CD14-positive monocyte (primary cell): ENCODE measurements at regions not wholly inside any gene's neighbourhood (a gene's known extent, or its start where the extent isn't known, plus 50 kb on each side); places are given as distances from the start of the nearest gene placed in this dataset.

Experiments
- DNase-seq, 3 donors: peaks; one replicate each; pipeline ENCODE4 v3.0.0-alpha.2; 2011 to 2022
- H2AFZ ChIP-seq: 2 replicates; pipeline ENCODE4 v1.6.0; 2012; ENCODE audit warnings: mild to moderate bottlenecking, low read depth, low read length, inconsistent platforms; ENCODE audit not compliant: insufficient read depth, poor library complexity, severe bottlenecking
- H3K27ac ChIP-seq, 2 donors: 1 replicate in 1 of 2; 2 replicates in 1 of 2; pipeline ENCODE4 v1.5.1; 2012 to 2013; ENCODE audit warnings: low read length in 2 of 2, control low read depth in 1 of 2, inconsistent platforms in 1 of 2, low read depth in 1 of 2, mild to moderate bottlenecking in 1 of 2
- H3K27me3 ChIP-seq, 2 donors: one replicate each; pipeline versions ENCODE4 v1.6.0 to v1.6.1; 2011 to 2013; ENCODE audit warnings: low read length in 2 of 2; ENCODE audit not compliant: control insufficient read depth in 2 of 2, insufficient read depth in 2 of 2
- H3K36me3 ChIP-seq, 2 donors: replicated peaks in 1 of 2; 1 replicate in 1 of 2; 2 replicates in 1 of 2; pipeline versions ENCODE4 v1.5.1 to v1.6.1; 2012 to 2013; ENCODE audit warnings: low read length in 2 of 2, control low read depth in 1 of 2, inconsistent platforms in 1 of 2, mild to moderate bottlenecking in 1 of 2; ENCODE audit not compliant: insufficient read depth in 2 of 2, control insufficient read depth in 1 of 2
- H3K4me1 ChIP-seq, 2 donors: 1 replicate in 1 of 2; 2 replicates in 1 of 2; pipeline versions ENCODE4 v1.5.1 to v1.6.1; 2012 to 2013; ENCODE audit warnings: low read length in 2 of 2, control low read depth in 1 of 2, inconsistent platforms in 1 of 2, mild to moderate bottlenecking in 1 of 2, moderate library complexity in 1 of 2; ENCODE audit not compliant: insufficient read depth in 2 of 2, control insufficient read depth in 1 of 2
- H3K4me2 ChIP-seq: replicated peaks from 2 replicates; pipeline ENCODE3; 2012; ENCODE audit warnings: low read length, moderate library complexity, mild to moderate bottlenecking; ENCODE audit not compliant: poor library complexity, severe bottlenecking; ENCODE audit errors: extremely low read depth
- H3K4me3 ChIP-seq, 3 experiments: fragments of 200-600 bp in 1 of 3; sonication (generic) in 1 of 3; replicated peaks in 1 of 3; 1 replicate in 2 of 3; 2 replicates in 1 of 3; pipeline ENCODE4 v1.5.1; 2011 to 2013; ENCODE audit warnings: low read length in 3 of 3, mild to moderate bottlenecking in 3 of 3, control low read depth in 2 of 3, low read depth in 2 of 3, inconsistent platforms in 1 of 3, moderate library complexity in 1 of 3
- H3K79me2 ChIP-seq: 2 replicates; pipeline ENCODE4 v1.6.0; 2012; ENCODE audit warnings: mild to moderate bottlenecking, control low read depth, inconsistent platforms, low read length, moderate library complexity; ENCODE audit not compliant: insufficient read depth
- H3K9ac ChIP-seq: 2 replicates; pipeline ENCODE4 v1.6.0; 2017; ENCODE audit warnings: low read length, mild to moderate bottlenecking; ENCODE audit not compliant: insufficient read depth, poor library complexity, severe bottlenecking
- H3K9me3 ChIP-seq, 2 donors: replicated peaks in 1 of 2; 1 replicate in 1 of 2; 2 replicates in 1 of 2; pipeline versions ENCODE4 v1.5.1 to v1.6.1; 2012 to 2013; ENCODE audit warnings: low read length in 2 of 2, control low read depth in 1 of 2; ENCODE audit not compliant: control insufficient read depth in 1 of 2, insufficient read depth in 1 of 2
- H4K20me1 ChIP-seq: 2 replicates; pipeline ENCODE4 v1.6.0; 2012; ENCODE audit warnings: mild to moderate bottlenecking, low read length, control low read depth, moderate library complexity; ENCODE audit not compliant: insufficient read depth
- H3K27ac Mint-ChIP-seq, 7 donors: one replicate each; pipeline ENCODE4 v1.8.0; 2020; ENCODE audit warnings: mild to moderate bottlenecking in 7 of 7, mixed read lengths in 7 of 7, moderate library complexity in 6 of 7, inconsistent platforms in 2 of 7
- H3K27me3 Mint-ChIP-seq, 3 donors: one replicate each; pipeline ENCODE4 v1.8.0; 2021 to 2022; ENCODE audit warnings: low read depth in 3 of 3, mild to moderate bottlenecking in 3 of 3, mixed read lengths in 3 of 3, moderate library complexity in 3 of 3, inconsistent platforms in 1 of 3
- H3K36me3 Mint-ChIP-seq, 2 donors: one replicate each; pipeline ENCODE4 v1.8.0; 2020; ENCODE audit warnings: mixed read lengths in 2 of 2, inconsistent platforms in 1 of 2, mild to moderate bottlenecking in 1 of 2
- H3K4me1 Mint-ChIP-seq: one replicate; pipeline ENCODE4 v1.8.0; 2020; ENCODE audit warnings: mild to moderate bottlenecking, mixed read lengths
- H3K4me3 Mint-ChIP-seq, 2 donors: one replicate each; pipeline ENCODE4 v1.8.0; 2020; ENCODE audit warnings: mild to moderate bottlenecking in 2 of 2, mixed read lengths in 2 of 2, moderate library complexity in 1 of 2
- H3K9me3 Mint-ChIP-seq, 7 donors: one replicate each; pipeline ENCODE4 v1.8.0; 2020 to 2022; ENCODE audit warnings: mixed read lengths in 7 of 7, mild to moderate bottlenecking in 6 of 7, moderate library complexity in 6 of 7, inconsistent platforms in 2 of 7
- WGBS: methylation state at CpG from one replicate; pipeline ENCODE4 v1.1.5; 2013; ENCODE audit warnings: missing lambda C conversion rate; ENCODE audit not compliant: insufficient coverage; 5-methylcytosine and 5-hydroxymethylcytosine counted together
- intact Hi-C, 2 donors: fragments of 100-400 bp; cut with micrococcal nuclease; formaldehyde crosslinking; loops; one replicate each; pipeline versions ENCODE4 v1.15.0 to v1.15.1; 2023
- TF ChIP-seq, protein P1 (sequence below): fragments of 200-600 bp; IDR thresholded peaks from one replicate; pipeline ENCODE4 v1.8.0; 2022; ENCODE audit warnings: antibody characterized with exemption, mild to moderate bottlenecking

DNA sequence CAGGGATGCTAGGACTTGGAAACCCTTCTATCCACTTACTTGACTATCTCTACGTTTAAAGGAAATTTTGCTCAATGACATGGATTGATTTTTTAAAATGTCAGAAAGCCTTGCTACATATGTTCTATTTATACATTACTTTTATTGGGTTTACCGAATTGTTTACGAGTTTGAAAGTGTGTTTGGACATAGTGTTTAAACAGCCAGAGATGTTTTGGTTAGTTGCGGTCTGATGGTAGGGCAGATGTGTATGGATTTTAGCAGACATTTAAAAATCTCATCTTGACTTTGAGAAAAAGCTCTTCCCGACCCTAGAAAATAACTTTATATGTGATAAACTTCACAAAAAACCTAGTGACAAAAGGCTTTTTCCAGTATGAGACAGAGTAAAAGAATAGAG is 513.7 kb downstream of the PLA2G4A start:
- Histone ChIP-seq H3K36me3 (no peaks in the 10 kb centered on the region), H3K27me3 (no peaks in the 10 kb centered on the region), H3K4me3 (no peak overlapping the region), H3K4me2 (no peak overlapping the region), H3K27ac (no peak overlapping the region), H3K9me3 (peaks cover 0 to 5% of the 10 kb centered on the region in 2 donors), H4K20me1 (no peaks in the 10 kb centered on the region), H2AFZ (no peak overlapping the region), H3K9ac (no peak overlapping the region), H3K4me1 (no peaks in the 10 kb centered on the region), H3K79me2 (no peaks in the 10 kb centered on the region)
- TF ChIP-seq, protein P1, sequence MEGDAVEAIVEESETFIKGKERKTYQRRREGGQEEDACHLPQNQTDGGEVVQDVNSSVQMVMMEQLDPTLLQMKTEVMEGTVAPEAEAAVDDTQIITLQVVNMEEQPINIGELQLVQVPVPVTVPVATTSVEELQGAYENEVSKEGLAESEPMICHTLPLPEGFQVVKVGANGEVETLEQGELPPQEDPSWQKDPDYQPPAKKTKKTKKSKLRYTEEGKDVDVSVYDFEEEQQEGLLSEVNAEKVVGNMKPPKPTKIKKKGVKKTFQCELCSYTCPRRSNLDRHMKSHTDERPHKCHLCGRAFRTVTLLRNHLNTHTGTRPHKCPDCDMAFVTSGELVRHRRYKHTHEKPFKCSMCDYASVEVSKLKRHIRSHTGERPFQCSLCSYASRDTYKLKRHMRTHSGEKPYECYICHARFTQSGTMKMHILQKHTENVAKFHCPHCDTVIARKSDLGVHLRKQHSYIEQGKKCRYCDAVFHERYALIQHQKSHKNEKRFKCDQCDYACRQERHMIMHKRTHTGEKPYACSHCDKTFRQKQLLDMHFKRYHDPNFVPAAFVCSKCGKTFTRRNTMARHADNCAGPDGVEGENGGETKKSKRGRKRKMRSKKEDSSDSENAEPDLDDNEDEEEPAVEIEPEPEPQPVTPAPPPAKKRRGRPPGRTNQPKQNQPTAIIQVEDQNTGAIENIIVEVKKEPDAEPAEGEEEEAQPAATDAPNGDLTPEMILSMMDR, result no peak
- Mint-ChIP-seq H3K9me3 (peaks cover 0 to 6% (median 0%) of the 10 kb centered on the region in 7 donors), H3K27me3 (no peaks in the 10 kb centered on the region), H3K36me3 (no peaks in the 10 kb centered on the region), H3K4me3 (no peak overlapping the region), H3K4me1 (no peaks in the 10 kb centered on the region), H3K27ac (no peak overlapping the region)
- WGBS, result no CpG with 5 or more reads among the region's 5 CpGs
- no peak for DNase-seq
- intact Hi-C loops, result no loop called here

DNA sequence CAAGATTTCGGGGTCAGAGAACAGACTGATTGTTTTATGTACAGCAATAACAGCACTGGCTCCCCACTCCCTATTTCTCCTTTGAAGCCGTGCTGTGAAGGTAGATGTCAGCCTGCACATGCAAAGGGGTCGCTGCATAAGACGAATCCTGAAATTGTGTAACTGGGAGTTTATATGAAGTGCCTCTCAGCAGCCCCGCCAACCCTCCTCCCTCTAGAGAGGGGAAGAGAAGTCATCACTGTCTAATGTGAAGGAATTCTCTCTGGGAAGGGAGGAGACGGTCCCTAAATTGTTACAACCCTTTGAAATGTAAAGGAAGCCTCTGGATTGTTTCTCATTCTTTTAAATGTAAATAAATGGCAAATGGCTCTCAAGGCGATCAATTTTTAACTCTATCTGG is 545.3 kb downstream of the PLA2G4A start:
- no peak for DNase-seq
- intact Hi-C loops, result no loop called here
- no peak overlapping the region for H3K27ac Mint-ChIP-seq

More for the DNA sequence above, 545.3 kb downstream of the PLA2G4A start:
- H3K27me3 Mint-ChIP-seq, result peaks cover 0 to 2% (median 0%) of the 10 kb centered on the region in 3 donors
- H3K4me1 ChIP-seq, result no peaks in the 10 kb centered on the region
- H3K9ac ChIP-seq, result no peak overlapping the region
- H4K20me1 ChIP-seq, result no peaks in the 10 kb centered on the region
- no CpG with 5 or more reads among the region's 7 CpGs for WGBS
- no peak overlapping the region for H3K4me2 ChIP-seq
- no peaks in the 10 kb centered on the region for H3K4me1 Mint-ChIP-seq
- no peak overlapping the region for H3K4me3 Mint-ChIP-seq
- no peaks in the 10 kb centered on the region for H3K36me3 Mint-ChIP-seq
- no peak overlapping the region for H3K4me3 ChIP-seq
- H3K79me2 ChIP-seq, result no peaks in the 10 kb centered on the region
- H2AFZ ChIP-seq, result no peak overlapping the region
- no peak overlapping the region for H3K27ac ChIP-seq
- TF ChIP-seq, protein P1, result no peak
- H3K9me3 ChIP-seq, result peaks cover 0 to 2% of the 10 kb centered on the region in 2 donors
- H3K36me3 ChIP-seq, result no peaks in the 10 kb centered on the region
- peaks cover 0 to 11% (median 2%) of the 10 kb centered on the region in 7 donors for H3K9me3 Mint-ChIP-seq
- no peaks in the 10 kb centered on the region for H3K27me3 ChIP-seq
